Upper lobe of left lung (tissue), 4 donors: ENCODE measurements at regions not wholly inside any gene's neighbourhood (a gene's known extent, or its start where the extent isn't known, plus 50 kb on each side); places are given as distances from the start of the nearest gene placed in this dataset.

ENCODE experiments used
- EP300 ChIP-seq, 4 donors: sonication (generic); formaldehyde crosslinking; IDR thresholded peaks; one replicate each; pipeline ENCODE4 v1.5.1; 2017; ENCODE audit warnings: antibody characterized with exemption in 4 of 4, control low read depth in 2 of 4
- POLR2A ChIP-seq, 4 donors: fragments of 450-650 bp; IDR thresholded peaks; one replicate each; pipeline ENCODE4 v1.5.1; 2016 to 2017; ENCODE audit warnings: antibody characterized with exemption in 4 of 4, mild to moderate bottlenecking in 2 of 4
- POLR2AphosphoS5 ChIP-seq, 2 donors: sonication (generic); formaldehyde crosslinking; IDR thresholded peaks; one replicate each; pipeline ENCODE4 v1.5.1; 2017; ENCODE audit warnings: antibody characterized with exemption in 2 of 2
- TF ChIP-seq, protein P1 (sequence below), 6 experiments: fragments of 450-650 bp in 4 of 6; fragments of 200-600 bp in 2 of 6; sonication (generic) in 2 of 6; IDR thresholded peaks; one replicate each; pipeline ENCODE4 v1.5.1; 2016 to 2019; ENCODE audit warnings: antibody characterized with exemption in 6 of 6

- TF ChIP-seq POLR2A (IDR thresholded peaks at IDR 0.05) (no peak), POLR2AphosphoS5 (IDR thresholded peaks at IDR 0.05) (no peak), EP300 (IDR thresholded peaks at IDR 0.05) (no peak)
- TF ChIP-seq, protein P1, sequence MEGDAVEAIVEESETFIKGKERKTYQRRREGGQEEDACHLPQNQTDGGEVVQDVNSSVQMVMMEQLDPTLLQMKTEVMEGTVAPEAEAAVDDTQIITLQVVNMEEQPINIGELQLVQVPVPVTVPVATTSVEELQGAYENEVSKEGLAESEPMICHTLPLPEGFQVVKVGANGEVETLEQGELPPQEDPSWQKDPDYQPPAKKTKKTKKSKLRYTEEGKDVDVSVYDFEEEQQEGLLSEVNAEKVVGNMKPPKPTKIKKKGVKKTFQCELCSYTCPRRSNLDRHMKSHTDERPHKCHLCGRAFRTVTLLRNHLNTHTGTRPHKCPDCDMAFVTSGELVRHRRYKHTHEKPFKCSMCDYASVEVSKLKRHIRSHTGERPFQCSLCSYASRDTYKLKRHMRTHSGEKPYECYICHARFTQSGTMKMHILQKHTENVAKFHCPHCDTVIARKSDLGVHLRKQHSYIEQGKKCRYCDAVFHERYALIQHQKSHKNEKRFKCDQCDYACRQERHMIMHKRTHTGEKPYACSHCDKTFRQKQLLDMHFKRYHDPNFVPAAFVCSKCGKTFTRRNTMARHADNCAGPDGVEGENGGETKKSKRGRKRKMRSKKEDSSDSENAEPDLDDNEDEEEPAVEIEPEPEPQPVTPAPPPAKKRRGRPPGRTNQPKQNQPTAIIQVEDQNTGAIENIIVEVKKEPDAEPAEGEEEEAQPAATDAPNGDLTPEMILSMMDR (IDR thresholded peaks at IDR 0.05), result no peak
These were observed 295.5 kb upstream of the ADGRB3 start for GRCh38 chr6:68339488-68340131.
